ENCODE measurements at regions not wholly inside any gene's neighbourhood (a gene's known extent, or its start where the extent isn't known, plus 50 kb on each side); places are given as distances from the start of the nearest gene placed in this dataset.
"Not testable (repeated sequence)": the region's sequence is repeated elsewhere in the genome, so short reads cannot be mapped to it uniquely, and the experiment has no call there.

DNA sequence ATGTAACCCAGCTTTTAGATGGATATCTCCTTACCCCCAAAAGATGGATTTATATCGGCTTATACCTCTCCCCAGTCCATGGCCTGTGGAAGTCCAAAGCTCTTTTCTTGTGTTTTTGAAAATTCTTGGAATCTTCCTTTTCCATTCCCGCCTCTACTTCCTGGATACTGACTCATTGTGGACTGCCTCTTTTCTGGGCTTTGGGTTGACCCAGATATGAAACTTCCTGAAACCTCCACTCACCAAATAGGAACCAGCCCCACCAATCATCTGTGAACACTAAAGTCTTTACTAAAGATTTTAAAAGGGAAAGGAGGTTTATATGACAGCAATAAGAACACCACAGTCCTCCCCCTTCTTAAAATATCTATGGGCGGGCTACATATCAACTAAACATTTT, 163.4 kb upstream of the SYN3 start:
- DNase-seq: peak; percentile 32

DNA sequence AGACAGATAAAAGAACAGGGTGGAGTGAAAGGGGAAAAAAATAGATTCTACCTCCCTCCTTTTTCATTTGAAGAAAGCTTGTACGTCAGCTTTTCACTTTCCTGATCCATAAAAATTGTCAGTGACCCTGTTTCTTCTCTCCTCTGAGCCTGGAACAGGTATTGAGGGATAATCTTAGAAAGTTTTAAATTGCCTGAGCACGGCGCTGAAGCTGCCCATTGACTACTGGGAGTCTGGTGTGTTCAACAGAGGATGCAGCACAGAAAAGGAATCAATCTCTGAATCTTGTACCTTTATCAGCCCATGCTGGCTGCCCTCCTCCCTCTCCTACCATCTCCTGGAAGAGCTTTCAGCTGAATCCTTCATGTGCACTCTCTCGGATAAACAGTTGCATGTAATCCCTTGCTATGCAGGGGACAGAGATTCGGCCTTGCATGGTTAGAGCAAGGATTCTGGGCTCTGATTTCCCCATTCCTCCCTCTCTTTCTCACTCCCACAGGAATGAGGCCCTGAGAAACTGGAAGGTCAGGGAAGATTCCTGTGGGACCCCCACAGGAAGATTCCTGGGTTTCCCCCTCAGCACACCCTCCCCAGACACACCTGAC, 162.4 kb upstream of the SYN3 start:
- peak; percentile 15 for DNase-seq

DNA sequence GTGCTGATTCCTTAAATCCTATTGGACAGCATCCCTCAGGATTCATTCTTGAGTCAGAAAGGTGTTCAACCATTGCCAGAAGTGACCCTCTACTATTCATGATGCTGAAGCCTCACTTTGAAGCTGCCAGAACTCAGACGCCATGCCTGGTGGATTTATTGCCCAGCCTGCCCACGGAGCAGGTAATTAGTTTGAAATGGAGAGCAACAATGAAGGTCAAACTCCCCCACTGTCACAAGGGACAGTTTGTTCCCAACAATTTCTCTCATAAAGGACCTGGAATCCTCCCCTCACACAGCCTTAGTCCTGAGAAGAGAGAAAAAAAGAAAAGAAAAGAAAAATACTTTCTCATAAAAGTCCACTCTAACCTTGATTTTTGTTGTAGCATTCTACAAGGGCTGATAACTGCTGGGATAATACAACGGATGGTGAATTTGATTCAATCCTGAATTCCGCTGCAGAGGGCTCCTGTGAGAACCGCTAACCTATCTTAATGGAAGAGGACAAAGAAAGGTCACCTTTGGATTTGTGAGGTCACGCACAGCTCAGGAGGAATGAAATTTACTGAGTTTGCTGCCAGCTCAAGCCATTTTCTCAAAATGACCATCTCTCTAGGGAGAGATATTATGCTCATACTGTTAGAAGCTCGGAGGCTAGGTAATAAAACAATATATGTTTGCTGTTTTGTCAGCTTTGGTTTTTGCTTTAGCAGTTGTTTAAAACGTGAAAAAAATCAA, 161.6 kb upstream of the SYN3 start:
- no peak for DNase-seq

- DNase-seq: no peak
These were observed 155.3 kb upstream of the SYN3 start for GRCh38 chr22:33213383-33214075.

- peak; percentile 43 for DNase-seq
These were observed 152.0 kb upstream of the SYN3 start for GRCh38 chr22:33209930-33210784.

- DNase-seq: no peak
These were observed 146.2 kb upstream of the SYN3 start for GRCh38 chr22:33204408-33204807.

GRCh38 chr22:33202455-33202854, 144.3 kb upstream of the SYN3 start:
- no peak for DNase-seq

GRCh38 chr22:33194529-33195077, 136.4 kb upstream of the SYN3 start:
- no peak for DNase-seq

DNA sequence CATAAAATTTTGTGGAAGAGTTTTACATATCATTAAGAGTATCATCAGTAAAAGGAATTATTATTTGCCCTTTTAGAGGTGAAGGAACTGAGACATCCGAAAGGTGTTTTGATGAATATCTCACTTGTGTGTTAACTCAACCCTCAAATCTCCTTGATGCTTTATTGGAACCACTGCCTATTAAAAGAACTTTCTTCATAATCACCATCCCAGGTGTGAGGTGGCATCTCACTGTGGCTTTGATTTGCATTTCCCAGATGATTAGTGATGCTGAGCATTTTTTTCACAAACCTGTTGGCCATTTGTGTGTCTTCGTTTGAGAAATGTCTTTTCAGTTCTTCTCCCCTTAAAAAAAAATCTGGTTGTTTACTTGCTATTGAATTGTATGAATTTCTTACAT, 134.0 kb upstream of the SYN3 start:
- DNase-seq: no peak

GRCh38 chr22:33188326-33188725, 130.1 kb upstream of the SYN3 start:
- no peak for DNase-seq

DNA sequence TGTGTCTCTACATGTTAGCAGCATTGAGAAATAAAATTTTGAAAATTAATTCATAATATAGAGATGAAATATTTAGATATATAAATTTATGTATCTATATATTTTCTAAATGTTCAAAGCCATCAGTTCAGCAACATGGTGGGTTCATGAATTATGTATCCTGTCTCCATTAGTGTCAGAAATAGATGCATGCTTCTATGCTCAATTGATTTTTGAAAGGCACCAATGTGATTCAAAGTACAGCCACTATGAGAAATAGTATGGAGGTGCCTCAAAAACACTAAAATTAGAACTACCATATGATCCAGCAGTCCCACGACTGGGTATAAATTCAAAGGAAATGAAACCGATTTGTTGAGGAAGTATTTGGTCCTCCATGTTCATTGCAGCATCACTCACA, 128.6 kb upstream of the SYN3 start:
- DNase-seq: no peak

- peak; percentile 39 for DNase-seq
These were observed 122.2 kb upstream of the SYN3 start for GRCh38 chr22:33180356-33180755.

- no peak for DNase-seq
These were observed 110.0 kb upstream of the SYN3 start for GRCh38 chr22:33167998-33168790.

DNA sequence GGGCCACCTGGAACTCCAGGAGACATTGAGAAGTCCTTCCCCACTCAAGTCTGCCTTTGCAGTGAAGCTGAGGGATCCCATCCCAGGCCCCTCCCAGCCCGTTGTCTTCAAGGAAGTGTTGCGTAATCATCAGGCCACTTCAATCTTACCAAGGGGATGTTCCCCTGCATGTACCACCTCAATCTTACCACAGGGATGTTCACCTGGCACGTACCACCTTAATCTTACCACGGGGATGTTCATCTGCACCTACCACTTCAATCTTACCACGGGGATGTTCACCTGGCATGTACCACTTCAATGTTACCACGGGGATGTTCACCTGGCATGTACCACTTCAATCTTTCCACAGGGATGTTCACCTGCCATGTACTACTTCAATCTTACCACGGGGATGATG, 108.0 kb upstream of the SYN3 start:
- DNase-seq: no peak

DNA sequence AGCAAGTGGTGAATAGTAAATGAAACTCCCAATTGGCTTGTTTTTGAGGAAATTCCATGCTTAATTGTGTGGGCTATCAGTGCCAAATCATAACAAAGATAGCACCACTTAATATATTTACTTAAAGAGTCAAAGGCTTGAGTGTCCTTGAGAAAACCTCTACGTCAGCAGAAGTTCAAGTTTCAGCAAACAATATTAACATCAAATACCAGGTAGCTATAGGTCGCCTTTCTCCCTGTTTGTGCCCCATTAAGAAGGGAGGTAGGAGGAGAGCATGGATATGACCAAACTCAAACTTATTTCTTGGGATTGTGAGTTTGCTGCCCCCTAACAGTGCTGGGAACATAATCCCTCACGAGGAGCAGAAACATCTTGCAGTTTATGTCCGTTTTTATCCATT, 105.6 kb upstream of the SYN3 start:
- DNase-seq: no peak

DNA sequence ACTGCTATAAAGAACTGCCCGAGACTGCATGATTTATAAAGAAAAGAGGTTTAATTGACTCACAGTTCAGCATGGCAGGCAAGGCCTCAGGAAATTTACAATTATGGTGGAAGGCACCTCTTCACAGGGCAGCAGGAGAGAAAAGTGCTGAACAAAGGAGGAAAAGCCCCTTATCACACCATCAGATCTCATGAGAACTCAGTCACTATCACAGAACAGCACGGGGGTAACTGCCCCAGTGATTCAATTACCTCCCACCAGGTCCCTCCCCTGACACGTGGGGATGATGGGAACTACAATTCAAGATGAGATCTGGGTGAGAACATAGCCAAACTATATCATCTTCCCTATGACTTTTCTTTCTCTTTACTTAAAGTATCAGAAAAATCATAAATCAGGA, 104.0 kb upstream of the SYN3 start:
- DNase-seq: no peak

DNA sequence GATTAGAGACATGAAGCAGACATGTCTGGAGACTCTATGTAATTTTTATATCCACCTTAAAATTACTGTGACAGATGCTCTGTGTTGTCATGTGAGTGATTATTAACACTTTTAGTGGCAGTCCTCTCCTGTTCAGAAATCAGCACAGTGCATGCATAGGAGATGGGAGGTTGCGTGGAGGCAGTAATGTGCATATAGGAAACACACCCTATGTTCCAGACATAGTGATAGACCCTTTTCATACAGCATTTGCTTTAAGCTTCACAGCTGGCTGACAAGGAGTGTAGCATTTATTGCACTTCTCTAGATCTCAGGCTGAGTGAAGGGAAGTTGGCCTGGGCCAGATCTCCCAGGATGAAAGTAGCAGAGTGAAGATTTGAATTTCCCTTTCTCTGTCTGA, 102.3 kb upstream of the SYN3 start:
- no peak for DNase-seq

DNA sequence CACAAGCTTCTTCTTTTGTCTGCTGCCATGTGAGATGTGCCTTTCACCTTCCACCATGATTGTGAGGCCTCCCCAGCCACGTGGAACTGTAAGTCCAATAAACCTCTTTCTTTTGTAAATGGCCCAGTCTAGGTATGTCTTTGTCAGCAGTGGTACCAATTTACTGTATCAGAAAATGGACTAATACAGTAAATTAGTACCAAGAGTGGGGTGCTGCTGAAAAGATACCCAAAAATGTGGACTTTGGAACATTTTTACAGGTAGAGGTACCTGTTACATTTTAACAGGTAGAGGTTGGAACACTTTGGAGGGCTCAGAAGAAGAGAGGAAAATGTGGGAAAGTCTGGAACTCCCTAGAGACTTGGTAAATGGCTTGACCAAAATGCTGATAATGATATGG, 96.8 kb upstream of the SYN3 start:
- DNase-seq: not testable (repeated sequence)

DNA sequence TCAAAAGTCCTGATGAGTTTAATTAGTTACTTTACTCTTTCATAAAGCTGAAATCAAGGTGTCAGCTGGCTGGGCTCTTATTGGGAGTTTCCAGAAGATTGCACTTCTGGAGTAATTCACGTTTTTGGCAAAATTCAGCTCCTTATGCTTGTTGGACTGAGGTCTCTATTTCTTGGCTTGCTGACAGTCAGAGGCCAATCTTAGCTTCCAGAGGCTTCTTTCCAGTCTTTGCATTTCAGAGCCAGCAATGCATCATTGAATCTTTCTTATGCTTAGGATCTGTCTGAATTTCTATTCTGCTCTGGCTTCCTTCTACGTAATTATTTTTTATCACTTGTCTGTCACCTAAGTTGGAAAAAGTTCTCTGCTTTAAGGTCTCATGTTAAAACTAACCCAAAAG, 91.4 kb upstream of the SYN3 start:
- DNase-seq: no peak

- DNase-seq: no peak
These were observed 86.5 kb upstream of the SYN3 start for GRCh38 chr22:33144721-33145120.

- DNase-seq: no peak
These were observed 84.3 kb upstream of the SYN3 start for GRCh38 chr22:33142282-33143055.
